ENCODE measurements at regions not wholly inside any gene's neighbourhood (a gene's known extent, or its start where the extent isn't known, plus 50 kb on each side); places are given as distances from the start of the nearest gene placed in this dataset.

DNA sequence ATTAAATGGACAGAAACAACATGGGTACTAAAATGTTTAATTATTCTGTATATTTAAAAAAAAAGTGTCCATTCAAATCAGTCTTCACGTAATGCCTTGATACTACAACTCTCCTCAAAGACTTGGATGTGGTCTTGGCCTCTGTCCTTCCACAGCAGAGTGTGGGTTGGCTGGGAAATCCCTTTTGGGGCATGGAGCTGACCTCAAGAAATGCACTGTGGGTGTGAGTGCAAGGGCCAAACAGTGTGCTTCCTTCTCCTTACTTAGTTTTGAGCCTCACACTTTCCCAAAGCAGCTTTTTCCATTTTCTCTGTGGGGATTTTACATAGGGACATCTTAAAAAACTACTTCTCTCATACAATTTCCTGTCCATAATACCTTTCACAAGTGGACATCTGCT is 607.4 kb downstream of the EFNB2 start:
- TF ChIP-seq TAF7 (optimal IDR thresholded peaks at IDR 0.05; ENCODE audit: borderline replicate concordance, low read depth, low read length): no peak
- TF ChIP-seq EZH2 (IDR thresholded peaks at IDR 0.05; ENCODE audit: low read depth, low read length, severe bottlenecking): no peak
- TF ChIP-seq SP1 (IDR thresholded peaks at IDR 0.05; ENCODE audit: low read depth, low read length): no peak
- TF ChIP-seq RNF2 (IDR thresholded peaks at IDR 0.05; ENCODE audit: borderline replicate concordance, low read depth, low read length, missing control alignments, poor library complexity, severe bottlenecking): no peak
- TF ChIP-seq CTCF (IDR thresholded peaks at IDR 0.05; ENCODE audit: control extremely low read depth in 1 of 3, insufficient read depth in 1 of 3, low read depth in 1 of 3, low read length in 3 of 3): no peak
- TF ChIP-seq POLR2A (IDR thresholded peaks at IDR 0.05; ENCODE audit: control extremely low read depth in 1 of 2, low read depth in 2 of 2, low read length in 2 of 2): no peak
- TF ChIP-seq RXRA (IDR thresholded peaks at IDR 0.05; ENCODE audit: insufficient read depth, low read depth, low read length): no peak
- TF ChIP-seq NRF1 (IDR thresholded peaks at IDR 0.05; ENCODE audit: low read depth, low read length): no peak
